Ascending aorta (tissue), 2 donors: ENCODE measurements at regions not wholly inside any gene's neighbourhood (a gene's known extent, or its start where the extent isn't known, plus 50 kb on each side); places are given as distances from the start of the nearest gene placed in this dataset.

Experiments
- DNase-seq, 2 donors: peaks; one replicate each; pipeline ENCODE4 v3.0.0-alpha.2; 2019; ENCODE audit warnings: low spot score in 2 of 2
- H3K27ac ChIP-seq, 2 donors: fragments of 200-600 bp; sonication (generic); one replicate each; pipeline ENCODE4 v1.5.1; 2016 to 2017; ENCODE audit warnings: mild to moderate bottlenecking in 1 of 2
- H3K27me3 ChIP-seq: fragments of 200-600 bp; sonication (generic); one replicate; pipeline ENCODE4 v1.5.1; 2017
- H3K36me3 ChIP-seq, 2 donors: fragments of 200-600 bp; sonication (generic); one replicate each; pipeline ENCODE4 v1.5.1; 2016
- H3K4me1 ChIP-seq, 2 donors: fragments of 200-600 bp; sonication (generic); one replicate each; pipeline ENCODE4 v1.5.1; 2016 to 2017; ENCODE audit warnings: mild to moderate bottlenecking in 1 of 2
- H3K4me3 ChIP-seq, 2 donors: fragments of 200-600 bp; sonication (generic); one replicate each; pipeline ENCODE4 v1.5.1; 2016 to 2017; ENCODE audit warnings: mild to moderate bottlenecking in 1 of 2
- H3K9me3 ChIP-seq, 2 donors: fragments of 200-600 bp; sonication (generic); one replicate each; pipeline ENCODE4 v1.5.1; 2016
- CTCF ChIP-seq, 3 experiments: fragments of 200-600 bp in 2 of 3; fragments of 450-650 bp in 1 of 3; sonication (generic) in 2 of 3; IDR thresholded peaks; one replicate each; pipeline ENCODE4 v1.5.1; 2016 to 2019; ENCODE audit warnings: antibody characterized with exemption in 3 of 3, mild to moderate bottlenecking in 1 of 3, moderate library complexity in 1 of 3
- intact Hi-C: fragments of 100-400 bp; cut with DNase I; formaldehyde crosslinking; loops from one replicate; pipeline ENCODE4 v1.15.1; 2023

- intact Hi-C loops = no loop called here
- H3K36me3 ChIP-seq = no peaks in the 10 kb centered on the region
- no peak for DNase-seq
- no peaks in the 10 kb centered on the region for H3K27me3 ChIP-seq
- no peaks in the 10 kb centered on the region for H3K9me3 ChIP-seq
- no peaks in the 10 kb centered on the region for H3K4me1 ChIP-seq
- TF ChIP-seq CTCF (IDR thresholded peaks at IDR 0.05) = no peak
- H3K4me3 ChIP-seq = no peak overlapping the region
- no peak overlapping the region for H3K27ac ChIP-seq
These were observed 332.4 kb upstream of the SOX2 start for GRCh38 chr3:181379278-181379677.

DNA sequence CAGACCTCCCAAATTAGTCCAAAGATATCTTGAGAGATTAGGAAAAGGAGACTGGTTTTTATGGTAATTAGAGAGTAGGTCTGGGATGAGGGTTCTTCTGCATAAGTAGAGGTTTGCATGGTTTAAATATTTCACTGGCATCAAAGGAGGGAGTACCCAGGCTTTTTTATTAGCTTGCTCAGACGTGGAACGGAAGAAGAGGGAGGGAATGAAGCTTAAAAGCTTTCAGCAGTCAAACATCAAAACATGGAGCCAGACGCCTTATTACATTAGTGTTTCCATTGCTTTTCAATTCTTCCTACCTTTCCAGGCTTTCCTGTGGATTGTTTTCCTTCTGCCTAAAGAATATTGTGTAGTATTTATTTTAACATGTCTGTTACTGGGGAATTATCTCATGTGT, 342.1 kb upstream of the SOX2 start:
- intact Hi-C loops = no loop called here
- Histone ChIP-seq H3K4me1 (no peaks in the 10 kb centered on the region), H3K27me3 (no peaks in the 10 kb centered on the region), H3K4me3 (no peak overlapping the region), H3K36me3 (no peaks in the 10 kb centered on the region), H3K9me3 (no peaks in the 10 kb centered on the region), H3K27ac (no peak overlapping the region)
- no peak for TF ChIP-seq CTCF (IDR thresholded peaks at IDR 0.05)
- no peak for DNase-seq

DNA sequence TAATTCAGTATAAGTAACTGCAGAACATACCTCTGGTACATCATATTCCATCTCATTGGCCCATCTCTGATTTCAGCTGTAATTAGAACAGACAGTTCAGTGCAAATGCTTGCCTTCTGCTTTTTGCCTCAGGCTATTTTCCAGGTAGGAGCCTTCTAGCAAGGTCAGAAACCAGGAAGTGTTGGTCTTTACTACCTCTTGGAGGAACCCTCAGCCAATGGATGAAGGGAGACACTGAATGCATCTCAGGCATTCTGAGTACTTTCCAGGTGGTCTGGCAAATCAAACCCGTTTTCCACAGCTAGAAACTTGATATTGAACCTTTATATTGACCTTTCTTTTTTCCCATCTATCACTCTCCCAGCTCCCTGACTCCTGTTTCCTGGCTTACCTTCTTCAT, 348.5 kb upstream of the SOX2 start:
- Histone ChIP-seq H3K9me3 (no peaks in the 10 kb centered on the region), H3K4me1 (no peaks in the 10 kb centered on the region), H3K36me3 (no peaks in the 10 kb centered on the region), H3K4me3 (no peak overlapping the region), H3K27me3 (no peaks in the 10 kb centered on the region), H3K27ac (no peak overlapping the region)
- no peak for DNase-seq
- TF ChIP-seq CTCF (IDR thresholded peaks at IDR 0.05) = no peak
- intact Hi-C loops = no loop called here

GRCh38 chr3:181362378-181362777, 349.3 kb upstream of the SOX2 start:
- H3K27ac ChIP-seq = no peak overlapping the region
- H3K9me3 ChIP-seq = no peaks in the 10 kb centered on the region
- no peaks in the 10 kb centered on the region for H3K27me3 ChIP-seq
- DNase-seq = no peak
- intact Hi-C loops = no loop called here
- H3K4me1 ChIP-seq = no peaks in the 10 kb centered on the region
- H3K4me3 ChIP-seq = no peak overlapping the region
- TF ChIP-seq CTCF (IDR thresholded peaks at IDR 0.05) = no peak
- no peaks in the 10 kb centered on the region for H3K36me3 ChIP-seq

GRCh38 chr3:181358562-181358961, 353.2 kb upstream of the SOX2 start:
- H3K4me1 ChIP-seq = no peaks in the 10 kb centered on the region
- no peak for TF ChIP-seq CTCF (IDR thresholded peaks at IDR 0.05)
- H3K27ac ChIP-seq = no peak overlapping the region
- H3K36me3 ChIP-seq = no peaks in the 10 kb centered on the region
- DNase-seq = no peak
- H3K9me3 ChIP-seq = no peaks in the 10 kb centered on the region
- H3K27me3 ChIP-seq = no peaks in the 10 kb centered on the region
- no peak overlapping the region for H3K4me3 ChIP-seq
- intact Hi-C loops = no loop called here

DNA sequence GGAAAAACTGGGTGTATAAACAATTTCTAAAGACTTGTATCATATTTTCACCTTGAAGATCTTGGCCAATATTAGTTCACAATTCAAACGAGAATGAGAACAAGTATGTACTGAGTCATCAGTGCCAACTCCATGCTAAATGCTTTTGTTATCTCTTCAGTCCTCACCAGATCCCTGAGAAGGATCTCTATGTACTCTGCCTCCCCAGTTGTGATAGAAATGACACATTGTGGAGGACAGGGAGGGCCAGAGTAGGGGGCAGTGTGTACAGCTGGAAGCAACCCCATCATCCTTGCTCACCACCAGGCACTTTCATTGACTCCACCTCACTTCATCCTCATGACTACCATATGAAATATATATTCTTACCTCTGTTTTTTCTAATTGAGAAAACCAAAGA, 353.7 kb upstream of the SOX2 start:
- Histone ChIP-seq H3K4me1 (no peaks in the 10 kb centered on the region), H3K36me3 (no peaks in the 10 kb centered on the region), H3K27ac (no peak overlapping the region), H3K27me3 (no peaks in the 10 kb centered on the region), H3K9me3 (no peaks in the 10 kb centered on the region), H3K4me3 (no peak overlapping the region)
- DNase-seq = no peak
- no peak for TF ChIP-seq CTCF (IDR thresholded peaks at IDR 0.05)
- intact Hi-C loops = no loop called here
